Psoas muscle (tissue), 7 donors: ENCODE measurements at regions not wholly inside any gene's neighbourhood (a gene's known extent, or its start where the extent isn't known, plus 50 kb on each side); places are given as distances from the start of the nearest gene placed in this dataset.

Experiments used
- ATAC-seq, 4 donors: fragments of 200-7000 bp; cut with Tn5 transposase; one replicate each; pipeline ENCODE4 v1.9.1; 2020; ENCODE audit warnings: moderate library complexity in 3 of 4, mild to moderate bottlenecking in 2 of 4
- DNase-seq, 2 donors: peaks; one replicate each; pipeline ENCODE4 v3.0.0-alpha.2; 2020
- H3K27ac ChIP-seq: fragments of 200-600 bp; one replicate; pipeline ENCODE4 v1.8.0; 2022
- H3K27me3 ChIP-seq, 3 donors: fragments of 200-600 bp in 1 of 3; one replicate each; pipeline versions ENCODE4 v1.6.1 to v1.8.0; 2013 to 2022; ENCODE audit warnings: low read length in 2 of 3, mild to moderate bottlenecking in 2 of 3, moderate library complexity in 1 of 3; ENCODE audit not compliant: insufficient read depth in 3 of 3
- H3K36me3 ChIP-seq, 2 donors: fragments of 200-600 bp in 1 of 2; one replicate each; pipeline versions ENCODE4 v1.6.1 to v1.8.0; 2013 to 2022; ENCODE audit warnings: low read depth in 1 of 2, mild to moderate bottlenecking in 1 of 2, moderate library complexity in 1 of 2; ENCODE audit not compliant: insufficient read depth in 1 of 2
- H3K4me1 ChIP-seq: fragments of 200-600 bp; one replicate; pipeline ENCODE4 v1.8.0; 2022
- H3K4me3 ChIP-seq: fragments of 200-600 bp; one replicate; pipeline ENCODE4 v1.8.0; 2022; ENCODE audit warnings: mild to moderate bottlenecking
- H3K9me3 ChIP-seq: fragments of 200-600 bp; one replicate; pipeline ENCODE4 v1.8.0; 2022
- WGBS, 3 donors: extraction: QIAGEN DNeasy Blood & Tissue Kit; methylation state at CpG; one replicate each; pipeline versions ENCODE4 v1.1.6 to v1.1.7; 2013; 5-methylcytosine and 5-hydroxymethylcytosine counted together
- intact Hi-C, 2 donors: fragments of 100-400 bp; cut with DNase I; formaldehyde crosslinking; loops; one replicate each; pipeline versions ENCODE4 v1.11.0 to v1.14.2; 2022
- TF ChIP-seq, protein P1 (sequence below): fragments of 200-600 bp; IDR thresholded peaks from one replicate; pipeline ENCODE4 v1.8.0; 2022; ENCODE audit warnings: antibody characterized with exemption
- donor health status: healthy with polysubstance abuse.
- donor health status: DM: no; HTN: no; CAD: no; lungs with moderate emphysema.
- donor health status: Bipolar disorder and iron deficiency.
- donor health status: healthy.
- donor health status: DM: yes; HTN: yes; CAD: no.
- donor health status: DM: no; HTN: no; CAD: no.
- donor health status: DM: yes; HTN: yes; CAD: no.

DNA sequence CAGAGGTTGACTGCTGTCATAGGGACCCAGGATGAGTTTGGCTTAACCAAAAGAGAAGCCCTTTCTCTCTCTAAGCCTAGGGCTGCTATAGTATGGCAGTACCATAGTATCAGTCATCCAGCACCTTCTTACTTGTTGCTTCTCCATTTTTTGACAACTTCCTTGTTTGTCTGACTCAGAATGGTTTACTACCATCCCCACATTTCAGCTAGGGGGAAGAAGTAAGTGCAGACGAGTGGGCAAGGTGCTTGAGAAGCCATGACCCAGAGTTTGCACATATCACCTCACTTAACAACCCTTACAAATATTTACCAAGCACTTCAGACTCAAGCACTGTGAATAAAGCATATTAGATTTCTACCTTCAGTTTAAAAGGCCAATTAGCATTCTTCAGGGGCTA lies 289.9 kb upstream of the TSHZ2 start:
- Histone ChIP-seq H3K4me3 (no peak overlapping the region), H3K27ac (no peak overlapping the region), H3K36me3 (no peaks in the 10 kb centered on the region), H3K9me3 (no peaks in the 10 kb centered on the region), H3K4me1 (no peaks in the 10 kb centered on the region), H3K27me3 (no peaks in the 10 kb centered on the region)
- TF ChIP-seq, protein P1, sequence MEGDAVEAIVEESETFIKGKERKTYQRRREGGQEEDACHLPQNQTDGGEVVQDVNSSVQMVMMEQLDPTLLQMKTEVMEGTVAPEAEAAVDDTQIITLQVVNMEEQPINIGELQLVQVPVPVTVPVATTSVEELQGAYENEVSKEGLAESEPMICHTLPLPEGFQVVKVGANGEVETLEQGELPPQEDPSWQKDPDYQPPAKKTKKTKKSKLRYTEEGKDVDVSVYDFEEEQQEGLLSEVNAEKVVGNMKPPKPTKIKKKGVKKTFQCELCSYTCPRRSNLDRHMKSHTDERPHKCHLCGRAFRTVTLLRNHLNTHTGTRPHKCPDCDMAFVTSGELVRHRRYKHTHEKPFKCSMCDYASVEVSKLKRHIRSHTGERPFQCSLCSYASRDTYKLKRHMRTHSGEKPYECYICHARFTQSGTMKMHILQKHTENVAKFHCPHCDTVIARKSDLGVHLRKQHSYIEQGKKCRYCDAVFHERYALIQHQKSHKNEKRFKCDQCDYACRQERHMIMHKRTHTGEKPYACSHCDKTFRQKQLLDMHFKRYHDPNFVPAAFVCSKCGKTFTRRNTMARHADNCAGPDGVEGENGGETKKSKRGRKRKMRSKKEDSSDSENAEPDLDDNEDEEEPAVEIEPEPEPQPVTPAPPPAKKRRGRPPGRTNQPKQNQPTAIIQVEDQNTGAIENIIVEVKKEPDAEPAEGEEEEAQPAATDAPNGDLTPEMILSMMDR, result no peak
- intact Hi-C loops, result no loop called here
- DNase-seq (no peak), ATAC-seq (no peak)
- 44 to 60% (median 56%) methylated on average over 1 of the region's 1 CpG for WGBS, 3 donors

DNA sequence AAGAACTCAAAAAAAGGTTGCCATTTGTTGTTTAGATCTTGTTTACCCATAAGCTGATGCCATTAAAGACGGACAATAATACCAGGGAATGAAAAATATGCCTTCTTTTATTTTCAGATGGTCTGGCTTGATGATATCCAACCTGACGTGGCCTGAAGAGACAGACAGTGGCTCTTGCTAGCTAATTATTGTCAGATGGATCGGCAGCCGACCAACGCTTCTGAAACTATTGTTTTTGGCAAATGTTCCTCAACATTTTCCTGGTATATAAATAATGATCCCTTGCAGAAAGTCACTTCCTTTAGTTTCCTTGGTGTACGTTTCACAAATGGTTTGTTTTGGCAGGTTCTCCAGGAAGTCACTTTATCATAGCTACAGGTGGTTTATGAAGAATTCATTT lies 290.9 kb upstream of the TSHZ2 start:
- Histone ChIP-seq H3K27me3 (peaks cover 0 to 4% (median 0%) of the 10 kb centered on the region in 3 donors), H3K36me3 (no peaks in the 10 kb centered on the region), H3K27ac (no peak overlapping the region), H3K9me3 (no peaks in the 10 kb centered on the region), H3K4me3 (no peak overlapping the region), H3K4me1 (no peaks in the 10 kb centered on the region)
- DNase-seq (no peak), ATAC-seq (no peak)
- TF ChIP-seq, protein P1, result no peak
- intact Hi-C loops, result no loop called here
- WGBS, 3 donors, result 51 to 67% (median 55%) methylated on average over 6 of the region's 6 CpGs

DNA sequence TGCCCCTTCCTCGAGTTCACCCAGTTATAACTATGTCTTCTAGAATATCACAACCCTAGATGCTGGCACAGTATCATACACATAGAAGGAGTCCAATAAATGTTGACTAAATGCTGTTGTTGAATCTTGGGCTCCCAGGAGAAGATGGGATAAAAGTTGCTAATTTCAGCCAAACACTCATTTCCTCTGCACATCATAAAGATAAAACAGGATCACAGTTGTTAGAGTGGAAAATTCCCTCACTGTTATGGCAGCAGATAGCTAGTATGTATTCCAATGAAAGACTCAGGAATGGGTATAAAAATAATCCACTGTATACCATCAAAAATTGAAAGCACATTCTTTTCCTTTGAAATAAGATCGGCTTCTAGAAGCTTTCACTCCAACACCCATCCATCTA lies 294.9 kb upstream of the TSHZ2 start:
- no peaks in the 10 kb centered on the region for H3K4me1 ChIP-seq
- no peak for ATAC-seq
- H3K27ac ChIP-seq, result no peak overlapping the region
- TF ChIP-seq, protein P1, result no peak
- no peaks in the 10 kb centered on the region for H3K9me3 ChIP-seq
- WGBS, 3 donors, result 43 to 54% (median 53%) methylated on average over 2 of the region's 2 CpGs
- H3K36me3 ChIP-seq, result no peaks in the 10 kb centered on the region
- H3K27me3 ChIP-seq, result peaks cover 0 to 6% (median 0%) of the 10 kb centered on the region in 3 donors
- no peak for DNase-seq
- intact Hi-C loops, result no loop called here
- H3K4me3 ChIP-seq, result no peak overlapping the region

DNA sequence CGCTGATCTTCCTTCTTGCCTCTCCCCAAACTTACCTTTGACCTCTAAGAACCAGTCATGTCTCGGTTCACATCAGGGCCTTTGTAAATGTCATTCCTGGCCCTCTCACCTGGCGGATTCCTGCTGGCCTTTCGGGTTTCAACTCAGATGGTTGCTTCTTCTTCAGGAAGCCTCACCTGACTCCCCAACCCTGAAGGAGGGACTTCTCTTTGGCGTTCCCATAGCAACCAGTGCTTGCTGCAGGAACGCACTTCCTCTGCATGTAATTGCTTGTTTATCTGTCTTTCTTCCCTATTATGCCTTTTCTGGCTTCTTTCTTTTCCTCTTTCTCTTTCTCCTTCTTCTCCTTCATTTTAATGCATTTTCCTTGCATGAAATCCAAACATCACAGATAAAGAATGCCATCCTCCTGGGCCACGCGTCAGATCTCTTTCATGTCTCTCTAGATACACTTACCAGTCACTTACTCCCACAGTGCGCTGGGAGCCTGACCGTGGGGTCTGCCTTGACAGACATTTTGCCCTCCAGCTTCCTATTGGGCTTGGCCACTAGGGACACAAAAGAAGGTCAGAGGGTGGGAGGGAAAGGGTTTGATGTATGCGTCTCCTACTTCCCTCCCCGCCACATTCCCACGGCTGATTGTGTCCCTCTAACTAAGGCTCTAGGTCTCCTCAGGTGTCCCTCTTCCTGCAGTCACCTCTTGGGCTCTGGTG lies 295.7 kb upstream of the TSHZ2 start:
- H3K27me3 ChIP-seq, result peaks cover 0 to 6% (median 0%) of the 10 kb centered on the region in 3 donors
- 72 to 79% (median 78%) methylated on average over 13 of the region's 13 CpGs for WGBS, 3 donors
- H3K4me3 ChIP-seq, result no peak overlapping the region
- intact Hi-C loops, result no loop called here
- ATAC-seq (no peak), DNase-seq (no peak)
- TF ChIP-seq, protein P1, result no peak
- H3K9me3 ChIP-seq, result no peaks in the 10 kb centered on the region
- H3K4me1 ChIP-seq, result no peaks in the 10 kb centered on the region
- H3K27ac ChIP-seq, result no peak overlapping the region
- no peaks in the 10 kb centered on the region for H3K36me3 ChIP-seq

DNA sequence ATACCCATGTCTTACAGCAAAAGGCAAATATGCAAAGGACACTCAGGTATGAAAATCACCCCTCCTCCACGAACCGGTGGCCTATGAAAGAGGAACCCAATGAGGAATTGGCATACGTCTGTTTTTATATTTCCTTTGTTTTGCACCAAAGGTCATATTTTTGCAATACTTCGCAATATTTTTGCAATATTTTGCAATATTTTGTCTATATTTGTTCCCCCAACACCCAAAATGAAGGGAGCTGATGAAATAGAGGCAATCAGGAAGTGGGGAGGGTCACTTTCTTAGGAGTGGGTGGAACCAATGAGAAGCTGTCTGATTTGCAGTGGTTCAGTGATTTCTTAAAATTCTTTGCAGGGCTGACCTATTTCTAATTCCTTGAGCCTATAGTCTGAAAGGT lies 296.8 kb upstream of the TSHZ2 start:
- TF ChIP-seq, protein P1, result no peak
- Histone ChIP-seq H3K27ac (no peak overlapping the region), H3K36me3 (no peaks in the 10 kb centered on the region), H3K4me1 (no peaks in the 10 kb centered on the region), H3K27me3 (peaks cover 0 to 6% (median 0%) of the 10 kb centered on the region in 3 donors), H3K9me3 (no peaks in the 10 kb centered on the region), H3K4me3 (no peak overlapping the region)
- ATAC-seq, result no peak
- intact Hi-C loops, result no loop called here
- DNase-seq, result no peak
- WGBS, 3 donors, result 69 to 84% (median 77%) methylated on average over 4 of the region's 4 CpGs
